Right lobe of liver (tissue), 4 donors: ENCODE measurements at regions not wholly inside any gene's neighbourhood (a gene's known extent, or its start where the extent isn't known, plus 50 kb on each side); places are given as distances from the start of the nearest gene placed in this dataset.

ENCODE experiments used
- CTCF ChIP-seq, 4 donors: fragments of 200-600 bp in 3 of 4; fragments of 450-650 bp in 1 of 4; IDR thresholded peaks; one replicate each; pipeline versions ENCODE4 v1.5.1 to v1.8.0; 2016 to 2022; ENCODE audit warnings: antibody characterized with exemption in 4 of 4, mild to moderate bottlenecking in 2 of 4
- POLR2A ChIP-seq: fragments of 450-650 bp; IDR thresholded peaks from one replicate; pipeline ENCODE4 v1.6.1; 2017; ENCODE audit warnings: antibody characterized with exemption, mild to moderate bottlenecking
- donor health status: DM: no; HTN: no; CAD: no.
- donor health status: DM: no; HTN: no; CAD: no.
- donor health status: DM: no; HTN: yes; CAD: no.

- no peak for TF ChIP-seq CTCF (IDR thresholded peaks at IDR 0.05)
- TF ChIP-seq POLR2A, result no peak
These were observed 708.3 kb downstream of the STIM2 start for GRCh38 chr4:27568952-27569319.
